ENCODE measurements at regions not wholly inside any gene's neighbourhood (a gene's known extent, or its start where the extent isn't known, plus 50 kb on each side); places are given as distances from the start of the nearest gene placed in this dataset.

DNA sequence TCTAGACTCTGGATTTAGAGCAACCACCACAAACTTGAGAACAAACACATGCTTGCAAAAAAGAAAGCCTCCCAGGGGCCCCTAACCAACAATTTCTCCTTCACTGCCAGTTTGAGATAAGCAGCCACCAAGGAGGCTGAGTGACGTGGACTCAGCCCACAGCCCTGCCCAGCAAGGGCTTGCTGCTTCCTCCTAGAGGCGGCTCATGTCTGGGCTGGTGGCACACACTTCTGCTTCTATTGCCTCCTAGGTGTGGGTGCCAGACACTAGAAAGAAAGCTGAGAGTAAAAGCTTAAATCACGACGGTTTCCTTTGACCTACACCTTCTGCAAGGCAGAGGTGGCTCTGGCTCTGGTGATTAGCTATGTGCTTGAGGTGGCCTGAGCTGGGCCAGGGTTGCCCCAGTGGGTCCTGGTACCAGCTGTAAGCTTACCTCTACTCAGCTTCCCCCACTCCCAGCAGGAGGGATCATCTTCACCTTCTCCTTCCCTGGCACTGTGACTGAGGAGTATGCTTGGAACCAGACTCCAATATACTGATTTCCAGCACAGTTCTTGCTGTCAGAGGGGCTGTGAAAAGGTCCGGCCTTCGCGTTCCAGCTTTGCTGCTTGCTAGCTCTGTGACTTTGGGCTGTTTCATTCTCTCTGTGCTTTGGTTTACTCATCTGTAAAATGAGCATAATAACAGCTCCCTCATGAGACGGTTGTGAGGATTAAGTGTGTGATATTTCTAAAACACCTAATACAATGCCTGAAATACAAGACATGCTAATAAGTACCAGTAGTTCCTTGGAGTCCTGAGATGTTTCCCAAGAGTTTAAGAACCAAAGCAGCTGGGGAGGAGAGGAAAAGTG, 89.7 kb upstream of the PARP11 start:
- H3K4me3 Mint-ChIP-seq: no peak overlapping the region
- H3K27me3 Mint-ChIP-seq: peaks cover 9% of the 10 kb centered on the region
- no peak overlapping the region for H3K27ac Mint-ChIP-seq
- H3K36me3 Mint-ChIP-seq: peaks cover 2% of the 10 kb centered on the region
- no peaks in the 10 kb centered on the region for H3K9me3 Mint-ChIP-seq
- H3K4me1 Mint-ChIP-seq: peaks cover 4% of the 10 kb centered on the region
- peak; percentile 97 for ATAC-seq (ENCODE audit: low read depth)
- DNase-seq (ENCODE audit: low spot score in 2 of 2): peak in 1 of 2 donors; percentile 6

DNA sequence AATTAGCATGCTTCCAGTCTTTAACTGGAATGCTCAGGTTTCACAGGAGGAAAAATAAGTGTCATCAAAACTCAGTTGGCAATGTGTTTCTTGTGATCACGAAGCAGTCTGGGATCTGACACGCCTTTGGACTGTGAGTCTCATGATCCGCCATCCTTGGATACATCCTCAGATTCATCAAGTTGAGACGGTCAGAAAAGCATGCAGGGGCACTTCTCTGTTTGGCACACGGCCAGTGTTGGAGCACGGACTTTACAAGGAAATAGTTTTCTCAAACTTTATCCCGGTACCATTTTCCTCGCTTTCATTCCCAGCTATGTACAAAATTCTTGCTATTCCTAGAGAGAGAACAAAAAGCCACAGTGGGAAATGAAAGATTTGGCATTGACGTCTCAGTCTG, 88.4 kb upstream of the PARP11 start:
- Mint-ChIP-seq H3K27me3 (peaks cover 13% of the 10 kb centered on the region), H3K27ac (no peak overlapping the region), H3K4me1 (peaks cover 4% of the 10 kb centered on the region), H3K9me3 (no peaks in the 10 kb centered on the region), H3K36me3 (peaks cover 3% of the 10 kb centered on the region), H3K4me3 (no peak overlapping the region)
- no peak for DNase-seq (ENCODE audit: low spot score in 2 of 2)
- no peak for ATAC-seq (ENCODE audit: low read depth)

DNA sequence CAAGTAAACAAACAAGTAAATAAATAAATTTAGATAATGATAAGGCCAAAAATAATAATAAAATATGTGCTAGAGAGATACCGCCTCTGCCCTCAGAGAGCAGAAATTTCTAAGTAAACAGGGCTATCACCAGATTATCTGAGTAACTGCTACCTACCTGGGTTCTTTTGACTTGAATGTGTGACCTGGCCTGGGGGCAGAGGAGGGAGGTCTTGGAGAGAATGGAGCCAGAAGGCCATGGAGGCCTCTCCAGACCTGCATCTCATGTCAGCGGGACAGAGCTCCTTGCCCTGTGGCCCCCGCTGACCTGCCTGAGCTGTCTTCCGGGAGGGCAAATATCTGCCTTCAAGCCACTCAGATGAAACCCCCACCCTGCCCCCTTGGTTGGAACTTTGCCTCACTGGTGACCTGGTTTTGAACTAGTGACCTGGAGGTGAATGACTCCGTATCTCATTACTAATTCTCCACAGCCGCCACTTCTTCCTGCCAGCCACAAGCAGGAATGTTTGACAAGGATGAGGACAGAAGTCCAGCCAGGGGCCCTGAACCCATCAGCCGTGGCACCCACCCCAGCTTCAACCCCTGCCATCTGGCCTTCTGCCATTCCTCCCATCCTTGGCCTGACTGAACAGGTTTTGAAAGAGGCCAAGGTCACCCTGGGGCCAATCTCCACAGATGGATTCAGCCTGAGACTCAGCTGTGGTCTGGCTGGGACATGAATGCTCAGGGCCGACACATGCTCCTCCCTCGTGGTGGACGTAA, 86.8 kb upstream of the PARP11 start:
- DNase-seq (ENCODE audit: low spot score in 2 of 2): no peak
- Mint-ChIP-seq H3K4me3 (no peak overlapping the region), H3K27ac (no peak overlapping the region), H3K27me3 (peaks cover 13% of the 10 kb centered on the region), H3K36me3 (peaks cover 4% of the 10 kb centered on the region), H3K9me3 (no peaks in the 10 kb centered on the region), H3K4me1 (peaks cover 4% of the 10 kb centered on the region)
- no peak for ATAC-seq (ENCODE audit: low read depth)

DNA sequence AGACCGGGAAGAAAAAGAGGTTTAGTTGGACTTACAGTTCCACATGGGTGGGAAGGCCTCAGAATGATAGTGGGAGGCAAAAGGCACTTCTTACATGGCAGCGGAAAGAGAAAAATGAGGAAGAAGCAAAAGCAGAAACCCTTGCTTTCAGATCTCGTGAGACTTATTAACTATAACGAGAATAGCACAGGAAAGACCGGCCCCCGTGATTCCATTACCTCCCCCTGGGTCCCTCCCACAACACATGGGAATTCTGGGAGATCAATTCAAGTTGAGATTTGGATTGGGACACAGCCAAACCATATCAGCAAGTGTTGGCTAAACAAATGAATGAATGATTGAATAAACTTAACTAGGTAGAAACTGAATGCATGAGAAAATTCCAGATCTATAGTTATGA, 85.3 kb upstream of the PARP11 start:
- Mint-ChIP-seq H3K4me1 (peaks cover 2% of the 10 kb centered on the region), H3K4me3 (no peak overlapping the region), H3K9me3 (no peaks in the 10 kb centered on the region), H3K27me3 (peaks cover 11% of the 10 kb centered on the region), H3K27ac (no peak overlapping the region), H3K36me3 (peaks cover 4% of the 10 kb centered on the region)
- DNase-seq (ENCODE audit: low spot score in 2 of 2) (no peak), ATAC-seq (ENCODE audit: low read depth) (no peak)

DNA sequence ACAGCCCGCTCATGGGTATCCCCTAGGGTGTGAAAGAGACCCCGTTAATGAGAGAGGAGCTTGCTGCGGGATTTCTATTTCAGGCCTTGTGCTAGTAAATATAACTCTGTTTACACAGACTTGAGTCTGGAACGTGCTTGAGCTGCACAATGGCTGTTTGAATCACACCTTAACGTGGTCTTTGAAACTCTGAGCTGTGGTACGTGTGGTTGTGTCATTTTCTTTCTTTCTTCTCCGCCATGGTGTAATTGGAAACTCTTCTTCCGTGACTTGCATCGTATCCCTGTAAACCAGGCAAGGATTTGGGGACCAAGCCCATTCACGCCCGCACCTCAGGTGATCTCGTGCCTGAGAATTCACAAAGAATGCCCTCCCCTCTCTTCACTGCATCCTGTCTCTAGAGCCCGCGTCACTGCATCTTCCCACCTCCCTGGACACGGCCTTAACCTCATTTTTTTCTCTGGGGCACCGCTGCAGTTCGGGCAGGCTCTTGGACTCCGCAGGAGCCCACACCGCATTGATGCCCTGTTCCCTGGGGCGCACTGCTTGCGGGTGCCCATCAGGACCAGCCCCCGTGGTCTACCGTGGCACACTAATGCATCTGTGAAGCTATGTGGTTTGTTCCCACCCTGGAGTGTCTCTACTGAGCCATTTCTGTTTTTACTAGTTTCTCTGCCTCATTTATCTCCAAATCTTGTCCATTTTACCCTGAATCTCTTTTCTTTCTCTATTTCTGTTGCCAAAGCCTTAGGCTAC, 78.4 kb upstream of the PARP11 start:
- Mint-ChIP-seq H3K27ac (no peak overlapping the region), H3K36me3 (peaks cover under 1% of the 10 kb centered on the region), H3K9me3 (no peaks in the 10 kb centered on the region), H3K27me3 (peaks cover 5% of the 10 kb centered on the region), H3K4me1 (peaks cover 5% of the 10 kb centered on the region), H3K4me3 (no peak overlapping the region)
- DNase-seq (ENCODE audit: low spot score in 2 of 2) (no peak), ATAC-seq (ENCODE audit: low read depth) (no peak)

DNA sequence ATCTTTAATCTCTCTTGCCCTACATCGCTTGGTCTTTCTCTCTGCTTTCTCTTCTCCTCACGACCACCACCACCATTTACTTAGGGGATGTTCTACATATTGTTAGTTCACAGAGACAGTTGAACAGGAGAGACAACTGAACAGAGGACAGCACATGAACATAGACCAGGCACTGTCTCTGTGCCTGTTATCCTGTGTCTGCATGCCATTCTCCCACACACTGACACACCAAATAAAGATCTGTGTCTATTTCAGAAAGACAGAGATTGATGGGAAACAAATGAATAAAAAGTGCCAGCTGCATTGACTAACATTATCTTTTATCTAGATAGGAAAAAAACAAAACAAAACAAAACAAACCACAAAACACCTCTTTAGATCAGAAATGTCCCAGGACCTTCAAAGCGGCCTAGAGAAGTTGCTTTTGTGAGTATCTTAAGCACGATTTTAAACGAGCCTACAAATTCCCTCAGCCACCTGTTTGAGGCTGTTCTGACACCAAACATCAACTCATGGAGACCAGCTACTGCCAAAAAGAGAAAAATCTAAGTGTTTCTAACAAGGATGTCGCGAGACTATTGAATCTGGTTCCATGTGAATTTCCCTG, 77.6 kb upstream of the PARP11 start:
- no peaks in the 10 kb centered on the region for H3K9me3 Mint-ChIP-seq
- peaks cover 10% of the 10 kb centered on the region for H3K27me3 Mint-ChIP-seq
- peaks cover 5% of the 10 kb centered on the region for H3K4me1 Mint-ChIP-seq
- no peak overlapping the region for H3K4me3 Mint-ChIP-seq
- ATAC-seq (ENCODE audit: low read depth): no peak
- H3K27ac Mint-ChIP-seq: no peak overlapping the region
- DNase-seq (ENCODE audit: low spot score in 2 of 2): no peak
- H3K36me3 Mint-ChIP-seq: no peaks in the 10 kb centered on the region

DNA sequence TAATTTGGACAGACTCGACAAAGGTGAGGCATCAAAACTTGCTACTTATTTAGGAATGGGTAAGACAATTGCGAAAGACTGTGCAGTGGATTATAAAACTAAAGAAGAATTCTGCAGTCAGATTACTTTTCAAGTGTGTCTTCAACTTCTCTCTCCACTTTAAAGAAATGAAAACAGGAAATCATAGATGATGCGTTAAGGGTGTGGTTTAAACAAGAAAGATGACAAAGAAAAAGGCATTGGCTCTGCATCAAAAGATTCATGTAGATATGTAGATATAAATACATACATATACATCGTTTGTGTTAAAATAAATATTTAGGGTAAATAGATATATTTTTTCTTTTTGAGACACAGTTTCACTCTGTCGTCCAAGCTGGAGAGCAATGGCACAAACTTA, 74.6 kb upstream of the PARP11 start:
- peaks cover 13% of the 10 kb centered on the region for H3K27me3 Mint-ChIP-seq
- no peak overlapping the region for H3K4me3 Mint-ChIP-seq
- no peak for ATAC-seq (ENCODE audit: low read depth)
- no peaks in the 10 kb centered on the region for H3K36me3 Mint-ChIP-seq
- no peak for DNase-seq (ENCODE audit: low spot score in 2 of 2)
- H3K9me3 Mint-ChIP-seq: no peaks in the 10 kb centered on the region
- H3K4me1 Mint-ChIP-seq: peaks cover 5% of the 10 kb centered on the region
- H3K27ac Mint-ChIP-seq: no peak overlapping the region

DNA sequence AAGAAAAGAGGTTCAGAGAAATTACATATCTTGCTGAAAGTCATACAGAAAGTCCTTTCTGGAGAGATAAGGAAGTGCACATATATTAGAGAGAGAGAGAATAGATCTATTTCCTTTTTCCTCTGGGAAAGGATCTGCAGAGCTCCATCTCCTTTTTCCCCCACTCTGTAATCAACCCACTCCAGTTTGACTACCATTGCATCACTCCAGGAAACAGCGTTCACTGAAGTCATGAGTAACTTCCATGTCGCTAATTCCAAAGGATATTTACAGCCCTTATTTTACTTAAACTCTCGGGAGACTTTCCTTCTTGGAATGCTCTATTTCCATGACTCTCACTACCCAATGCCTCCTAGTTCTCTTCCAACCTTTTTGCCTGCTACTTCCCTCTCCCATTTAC, 72.5 kb upstream of the PARP11 start:
- Mint-ChIP-seq H3K4me3 (no peak overlapping the region), H3K4me1 (peaks cover 5% of the 10 kb centered on the region), H3K27ac (no peak overlapping the region), H3K36me3 (no peaks in the 10 kb centered on the region), H3K27me3 (peaks cover 14% of the 10 kb centered on the region), H3K9me3 (no peaks in the 10 kb centered on the region)
- no peak for ATAC-seq (ENCODE audit: low read depth)
- no peak for DNase-seq (ENCODE audit: low spot score in 2 of 2)

DNA sequence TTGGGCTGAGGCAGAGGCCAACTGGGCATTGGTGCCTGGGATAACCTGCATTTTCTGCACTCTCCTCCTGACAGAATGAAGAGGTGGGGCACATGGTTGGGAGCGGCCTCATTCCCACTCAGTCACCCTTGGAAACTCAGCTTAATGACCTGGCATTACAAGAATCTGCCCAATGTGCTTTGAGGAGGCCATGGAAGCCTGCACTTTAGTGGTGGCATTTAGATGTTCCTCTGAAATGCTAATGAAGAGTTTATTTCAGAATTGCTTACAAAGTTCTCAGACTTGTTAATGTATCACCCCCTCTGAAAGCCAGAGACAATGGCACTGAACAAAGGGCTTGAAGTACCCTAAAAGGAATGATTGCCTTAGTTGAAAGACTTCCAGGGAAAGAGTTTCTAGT, 71.4 kb upstream of the PARP11 start:
- ATAC-seq (ENCODE audit: low read depth) (no peak), DNase-seq (ENCODE audit: low spot score in 2 of 2) (no peak)
- Mint-ChIP-seq H3K4me1 (peaks cover 5% of the 10 kb centered on the region), H3K36me3 (no peaks in the 10 kb centered on the region), H3K27ac (no peak overlapping the region), H3K9me3 (no peaks in the 10 kb centered on the region), H3K27me3 (peaks cover 16% of the 10 kb centered on the region), H3K4me3 (no peak overlapping the region)

DNA sequence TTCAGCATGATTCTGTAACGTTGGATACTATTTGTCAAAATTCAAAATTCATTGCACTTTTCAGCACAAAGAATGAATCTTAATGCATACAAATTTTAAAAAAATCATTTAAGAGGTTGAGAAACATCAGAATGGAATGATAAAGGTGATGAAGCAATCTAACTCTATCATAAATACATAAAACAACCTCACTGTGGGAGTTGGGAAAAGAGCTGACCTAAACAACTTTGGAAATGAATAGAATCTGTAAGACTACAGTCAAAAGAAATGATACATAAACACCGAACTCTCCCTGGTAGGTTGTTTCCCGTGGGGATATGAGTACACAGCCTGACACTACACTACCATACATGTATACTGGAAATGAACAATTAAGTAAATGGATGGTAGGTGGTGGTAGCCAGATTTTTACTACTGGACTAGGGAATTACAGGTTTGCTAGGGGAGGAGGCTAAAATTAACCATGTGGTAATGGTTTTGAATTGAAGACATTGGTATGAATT, 64.9 kb upstream of the PARP11 start:
- H3K27ac Mint-ChIP-seq: no peak overlapping the region
- peaks cover 16% of the 10 kb centered on the region for H3K27me3 Mint-ChIP-seq
- DNase-seq (ENCODE audit: low spot score in 2 of 2) (no peak), ATAC-seq (ENCODE audit: low read depth) (no peak)
- H3K4me3 Mint-ChIP-seq: no peak overlapping the region
- H3K9me3 Mint-ChIP-seq: peaks cover 4% of the 10 kb centered on the region
- no peaks in the 10 kb centered on the region for H3K36me3 Mint-ChIP-seq
- peaks cover 3% of the 10 kb centered on the region for H3K4me1 Mint-ChIP-seq

DNA sequence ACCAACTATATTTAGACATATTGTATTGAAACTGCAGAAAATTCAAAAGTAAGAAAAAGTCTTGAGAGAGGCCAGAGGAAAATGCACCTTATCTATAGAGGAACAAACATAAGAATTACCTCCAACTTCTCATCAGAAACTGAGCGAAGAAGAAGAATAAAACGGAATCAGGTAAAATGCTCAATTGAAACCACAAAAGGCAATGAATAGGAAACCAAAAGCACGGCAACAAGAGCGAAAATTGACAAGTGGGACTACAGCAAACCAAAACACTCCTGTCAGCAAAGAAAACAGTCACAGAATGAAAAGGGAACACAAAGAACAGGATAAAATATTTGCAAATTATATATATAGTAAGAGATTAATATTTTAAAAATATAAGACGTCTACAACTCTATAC, 61.9 kb upstream of the PARP11 start:
- Mint-ChIP-seq H3K27me3 (peaks cover 18% of the 10 kb centered on the region), H3K27ac (no peak overlapping the region), H3K36me3 (no peaks in the 10 kb centered on the region), H3K4me1 (peaks cover 3% of the 10 kb centered on the region), H3K4me3 (no peak overlapping the region), H3K9me3 (peaks cover 4% of the 10 kb centered on the region)
- ATAC-seq (ENCODE audit: low read depth): no peak
- no peak for DNase-seq (ENCODE audit: low spot score in 2 of 2)

DNA sequence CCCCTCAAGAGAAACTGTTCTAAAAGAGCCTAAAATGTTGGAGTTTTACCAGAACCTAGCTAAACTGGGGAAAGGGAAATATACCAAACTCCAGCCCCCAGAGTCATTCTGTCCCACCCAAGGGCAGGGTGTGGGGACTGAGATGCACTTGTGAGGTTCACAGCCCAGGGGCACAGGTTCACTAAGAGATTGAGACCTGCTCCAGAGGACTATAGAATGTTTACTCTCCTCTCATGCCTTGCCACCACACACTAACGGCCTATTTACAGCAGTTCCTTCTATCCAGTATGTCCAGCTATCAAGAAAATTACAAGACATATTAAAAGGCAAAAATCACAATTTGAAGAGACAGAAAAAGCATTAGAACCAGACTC, 60.6 kb upstream of the PARP11 start:
- DNase-seq (ENCODE audit: low spot score in 2 of 2) (no peak), ATAC-seq (ENCODE audit: low read depth) (no peak)
- Mint-ChIP-seq H3K4me3 (no peak overlapping the region), H3K9me3 (peaks cover 4% of the 10 kb centered on the region), H3K4me1 (peaks cover 4% of the 10 kb centered on the region), H3K27ac (no peak overlapping the region), H3K27me3 (peaks cover 21% of the 10 kb centered on the region), H3K36me3 (no peaks in the 10 kb centered on the region)

DNA sequence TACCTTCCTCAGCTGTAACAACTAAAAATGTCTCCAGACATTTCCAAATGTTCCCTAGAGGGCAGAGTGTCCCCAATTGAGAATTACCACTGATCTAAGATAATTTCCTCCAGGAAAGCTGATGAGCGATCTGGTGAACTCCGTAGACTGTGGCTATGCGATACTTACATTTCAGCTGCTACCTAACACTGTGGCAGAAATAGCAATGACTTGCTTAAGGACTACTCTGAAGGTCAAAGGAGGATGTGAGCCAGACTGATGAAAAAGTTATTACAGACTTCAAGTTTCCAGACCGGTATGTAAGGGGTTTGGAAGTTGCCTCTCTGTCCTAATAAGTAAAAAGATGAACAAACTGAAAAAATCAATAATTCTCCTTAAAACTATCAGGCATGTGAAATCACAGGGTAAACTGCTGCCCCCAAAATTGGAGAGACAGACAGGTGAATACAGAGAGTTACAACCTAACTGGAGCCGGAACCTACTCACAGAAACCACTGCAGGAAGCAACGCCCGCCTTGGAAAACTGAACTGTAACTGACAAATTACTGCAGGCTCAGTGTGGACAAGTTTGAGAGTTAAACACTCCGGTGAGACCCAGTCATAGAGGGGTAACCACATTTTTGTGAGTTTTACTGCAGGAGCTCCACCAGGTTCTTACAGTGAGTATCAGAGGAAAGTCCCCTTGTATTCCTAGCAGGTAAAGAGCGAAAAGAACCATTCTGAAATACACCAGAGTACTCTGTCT, 60.0 kb upstream of the PARP11 start:
- H3K27me3 Mint-ChIP-seq: peaks cover 22% of the 10 kb centered on the region
- ATAC-seq (ENCODE audit: low read depth): no peak
- peaks cover 5% of the 10 kb centered on the region for H3K4me1 Mint-ChIP-seq
- no peak for DNase-seq (ENCODE audit: low spot score in 2 of 2)
- no peak overlapping the region for H3K4me3 Mint-ChIP-seq
- no peaks in the 10 kb centered on the region for H3K36me3 Mint-ChIP-seq
- H3K9me3 Mint-ChIP-seq: peaks cover 4% of the 10 kb centered on the region
- H3K27ac Mint-ChIP-seq: no peak overlapping the region

Data from memory B cell (primary cell).